T-helper 2 cell treated with Interferon-gamma antibody and Interleukin-4, amounts not matched to agents 5 μg/mL and 100 μg/mL, for 36 hours (primary cell): ENCODE measurements at regions not wholly inside any gene's neighbourhood (a gene's known extent, or its start where the extent isn't known, plus 50 kb on each side); places are given as distances from the start of the nearest gene placed in this dataset.

ENCODE experiments used
- DNase-seq: peaks from one replicate; pipeline ENCODE4 v3.0.0; 2021; ENCODE audit warnings: low spot score
- H3K27ac Mint-ChIP-seq: one replicate; pipeline ENCODE4 v1.8.0; 2021; ENCODE audit warnings: mild to moderate bottlenecking, mixed read lengths
- H3K27me3 Mint-ChIP-seq: one replicate; pipeline ENCODE4 v1.8.0; 2021; ENCODE audit warnings: low read depth, mixed read lengths
- H3K36me3 Mint-ChIP-seq: one replicate; pipeline ENCODE4 v1.8.0; 2021; ENCODE audit warnings: low read depth, mixed read lengths
- H3K4me1 Mint-ChIP-seq: one replicate; pipeline ENCODE4 v1.8.0; 2021; ENCODE audit warnings: low read depth, mixed read lengths
- H3K4me3 Mint-ChIP-seq: one replicate; pipeline ENCODE4 v1.8.0; 2022; ENCODE audit warnings: mild to moderate bottlenecking, moderate library complexity, mixed read lengths
- H3K9me3 Mint-ChIP-seq: one replicate; pipeline ENCODE4 v1.8.0; 2021; ENCODE audit warnings: mixed read lengths

DNA sequence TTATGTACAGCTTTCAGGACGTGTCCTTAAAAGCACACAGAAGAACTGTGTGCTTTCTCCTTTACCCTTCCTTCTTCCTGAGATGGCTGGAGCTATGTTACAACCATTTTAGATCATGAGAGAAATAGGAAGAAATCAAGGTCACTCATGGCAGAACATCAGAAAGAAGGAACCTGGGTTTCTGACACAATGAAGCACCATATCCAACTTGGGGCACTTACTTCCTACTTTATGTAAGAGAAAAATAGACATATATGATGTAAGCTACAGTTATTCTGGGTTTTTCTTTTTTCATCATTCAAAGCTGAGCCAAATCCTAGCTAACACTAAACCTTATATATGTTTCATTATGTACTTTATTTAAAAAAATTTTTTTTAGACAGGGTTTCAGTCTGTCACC, 79.5 kb downstream of the FAM161A start:
- Mint-ChIP-seq H3K27me3 (peaks cover 29% of the 10 kb centered on the region), H3K9me3 (no peaks in the 10 kb centered on the region), H3K4me3 (no peak overlapping the region), H3K4me1 (no peaks in the 10 kb centered on the region), H3K36me3 (no peaks in the 10 kb centered on the region), H3K27ac (no peak overlapping the region)
- no peak for DNase-seq

DNA sequence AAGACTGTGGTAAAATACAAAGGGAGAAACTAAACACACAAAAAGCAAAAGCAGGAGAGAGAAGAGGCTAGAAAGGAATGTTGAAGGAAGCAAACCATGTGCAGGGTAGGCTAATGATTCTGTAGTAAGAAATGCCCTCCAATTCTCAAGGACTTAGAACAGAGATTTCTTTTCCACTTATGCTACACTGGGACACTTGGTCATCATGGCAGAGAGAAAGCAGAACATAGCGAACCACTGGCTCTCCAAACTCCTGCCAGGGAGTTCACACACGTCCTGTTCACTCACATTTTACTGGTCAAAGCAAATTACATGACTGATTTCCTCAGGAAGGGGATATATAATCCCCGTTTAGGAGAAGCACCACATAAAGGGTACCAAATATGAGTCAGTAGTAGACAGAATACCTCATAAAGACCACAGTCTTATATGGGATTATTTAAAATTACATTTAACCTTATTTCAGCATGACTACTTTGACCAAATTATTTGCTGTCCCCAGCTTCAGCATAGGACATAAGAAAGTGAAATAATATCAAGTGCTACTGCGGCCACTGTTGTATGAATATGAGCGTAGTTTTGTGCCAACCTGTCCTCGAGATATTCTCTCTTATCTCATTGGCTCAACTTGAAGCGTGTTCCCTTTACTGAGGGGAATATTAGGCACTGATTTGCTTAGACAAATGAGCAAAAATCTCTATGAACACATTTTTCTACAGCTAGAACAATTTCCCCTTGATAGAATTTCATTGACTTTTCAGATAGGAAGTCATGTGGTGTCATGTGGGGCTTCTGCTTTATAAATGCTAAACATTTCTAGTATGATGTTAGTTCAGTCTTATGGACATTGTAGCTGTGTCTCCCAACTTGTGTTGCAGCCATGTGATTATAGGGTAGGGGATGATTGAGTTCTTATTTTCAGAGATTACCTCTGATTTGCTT, 81.7 kb downstream of the FAM161A start:
- Mint-ChIP-seq H3K27me3 (peaks cover 21% of the 10 kb centered on the region), H3K36me3 (no peaks in the 10 kb centered on the region), H3K4me1 (no peaks in the 10 kb centered on the region), H3K9me3 (no peaks in the 10 kb centered on the region), H3K4me3 (no peak overlapping the region), H3K27ac (no peak overlapping the region)
- no peak for DNase-seq

DNA sequence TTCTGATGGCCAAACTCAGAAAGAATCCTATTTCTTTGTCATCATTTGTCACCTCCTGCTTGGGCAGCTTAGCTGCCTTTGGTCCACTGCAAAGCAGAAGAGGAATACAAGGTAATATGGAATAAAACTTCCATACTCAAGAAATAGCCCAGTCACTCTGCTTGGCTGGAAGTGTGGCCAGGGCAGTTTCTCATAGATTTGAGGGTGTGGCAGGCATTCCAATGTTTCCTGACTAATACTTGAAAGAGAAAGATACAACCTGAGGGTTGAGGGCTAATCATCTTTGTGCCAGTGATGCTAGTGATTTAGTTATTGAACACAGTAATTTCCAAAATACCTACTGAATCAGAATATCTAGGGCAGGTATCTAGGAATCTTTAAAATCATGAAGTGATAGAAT, 83.1 kb downstream of the FAM161A start:
- H3K4me3 Mint-ChIP-seq: no peak overlapping the region
- DNase-seq: no peak
- no peaks in the 10 kb centered on the region for H3K9me3 Mint-ChIP-seq
- no peaks in the 10 kb centered on the region for H3K4me1 Mint-ChIP-seq
- H3K36me3 Mint-ChIP-seq: no peaks in the 10 kb centered on the region
- H3K27me3 Mint-ChIP-seq: peaks cover 11% of the 10 kb centered on the region
- H3K27ac Mint-ChIP-seq: no peak overlapping the region

DNA sequence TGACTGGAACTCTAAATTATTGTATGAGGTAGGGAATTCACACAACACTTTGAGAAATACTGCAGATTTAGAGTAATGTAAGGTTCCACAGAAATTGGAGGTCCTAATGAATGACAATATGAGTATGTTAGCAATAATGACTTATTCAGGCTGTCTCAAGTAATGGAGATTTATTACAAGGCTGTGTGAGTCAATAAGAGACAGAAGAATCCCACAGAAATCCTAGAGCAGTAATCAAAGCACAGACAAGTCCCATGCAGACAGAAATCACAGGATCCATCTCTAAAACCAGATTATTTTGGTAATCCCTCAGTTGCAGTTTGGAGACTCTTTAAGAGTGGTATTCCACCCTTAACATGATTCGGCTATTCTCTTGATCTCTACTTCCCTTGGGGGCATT, 83.6 kb downstream of the FAM161A start:
- no peak overlapping the region for H3K4me3 Mint-ChIP-seq
- DNase-seq: no peak
- no peak overlapping the region for H3K27ac Mint-ChIP-seq
- peaks cover 11% of the 10 kb centered on the region for H3K27me3 Mint-ChIP-seq
- no peaks in the 10 kb centered on the region for H3K4me1 Mint-ChIP-seq
- no peaks in the 10 kb centered on the region for H3K36me3 Mint-ChIP-seq
- H3K9me3 Mint-ChIP-seq: no peaks in the 10 kb centered on the region

DNA sequence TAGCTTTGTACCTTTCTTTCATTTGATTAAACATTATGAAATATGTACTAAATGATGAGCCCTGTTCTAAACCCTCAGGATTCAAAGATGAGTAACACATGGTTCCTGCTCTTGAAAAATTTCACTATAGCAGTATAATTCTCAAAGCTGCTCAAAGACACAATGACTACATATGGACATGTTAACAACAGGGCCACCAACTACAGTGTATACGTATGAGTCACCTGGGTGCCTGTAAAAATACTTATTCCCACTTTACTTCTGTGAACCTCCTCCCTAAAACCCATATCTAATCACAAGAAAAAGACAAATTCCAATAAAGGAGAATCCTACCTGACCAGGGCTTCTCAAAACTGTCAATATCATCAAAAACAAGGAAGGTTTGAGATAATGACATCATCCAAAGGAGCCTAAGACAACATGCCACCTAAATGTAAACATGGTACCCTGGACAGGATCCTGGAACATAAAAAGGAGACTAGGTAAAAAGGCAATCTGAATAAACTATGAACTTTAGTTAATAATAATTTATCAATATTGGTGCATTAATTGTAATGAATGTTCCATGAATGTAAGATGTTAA, 84.7 kb downstream of the FAM161A start:
- Mint-ChIP-seq H3K27ac (no peak overlapping the region), H3K27me3 (peaks cover 11% of the 10 kb centered on the region), H3K4me3 (no peak overlapping the region), H3K4me1 (peaks cover 4% of the 10 kb centered on the region), H3K36me3 (peaks cover 4% of the 10 kb centered on the region), H3K9me3 (no peaks in the 10 kb centered on the region)
- no peak for DNase-seq

DNA sequence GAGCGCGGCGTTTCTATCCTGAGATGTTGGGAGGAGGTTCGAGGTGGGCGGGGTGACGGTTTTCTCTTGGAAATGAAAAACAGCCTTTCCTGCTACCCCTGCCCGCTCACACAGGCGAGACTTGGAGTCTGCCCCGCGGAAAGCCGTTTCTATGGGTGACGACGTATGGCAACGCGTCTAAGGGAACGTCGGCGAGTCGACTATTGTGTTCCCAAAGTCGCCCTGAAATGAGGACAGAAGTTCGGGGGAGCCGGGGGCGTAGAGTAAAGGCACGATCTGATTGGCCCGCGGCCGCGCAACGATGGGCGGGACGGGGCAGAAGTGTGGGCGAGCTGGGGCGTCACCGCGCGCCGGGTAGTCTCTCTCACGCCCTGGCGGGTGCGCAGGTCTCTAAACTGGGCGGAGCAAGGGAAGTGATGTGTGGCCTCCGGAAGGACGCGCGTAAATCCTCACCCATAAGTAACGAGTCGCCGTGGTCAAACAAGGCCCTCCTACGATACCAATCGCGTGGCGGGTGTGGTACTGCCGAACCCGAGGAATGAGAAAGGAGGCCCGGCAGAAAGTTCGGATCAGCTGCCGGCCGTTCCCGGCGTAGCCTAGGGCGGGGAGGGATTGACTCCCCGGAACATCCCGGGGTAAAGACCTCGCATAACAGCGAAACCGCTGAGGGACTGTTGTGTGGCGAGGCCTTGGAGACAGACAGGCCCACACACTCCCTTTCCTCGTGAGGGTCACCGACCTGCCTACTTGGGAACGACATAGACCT, 89.6 kb downstream of the FAM161A start:
- no peaks in the 10 kb centered on the region for H3K9me3 Mint-ChIP-seq
- peak; percentile 99 for DNase-seq
- peak overlapping the region; percentile 94 for H3K4me3 Mint-ChIP-seq
- H3K27ac Mint-ChIP-seq: peak overlapping the region; percentile 94
- peaks cover 6% of the 10 kb centered on the region for H3K36me3 Mint-ChIP-seq
- no peaks in the 10 kb centered on the region for H3K27me3 Mint-ChIP-seq
- H3K4me1 Mint-ChIP-seq: peaks cover 8% of the 10 kb centered on the region

DNA sequence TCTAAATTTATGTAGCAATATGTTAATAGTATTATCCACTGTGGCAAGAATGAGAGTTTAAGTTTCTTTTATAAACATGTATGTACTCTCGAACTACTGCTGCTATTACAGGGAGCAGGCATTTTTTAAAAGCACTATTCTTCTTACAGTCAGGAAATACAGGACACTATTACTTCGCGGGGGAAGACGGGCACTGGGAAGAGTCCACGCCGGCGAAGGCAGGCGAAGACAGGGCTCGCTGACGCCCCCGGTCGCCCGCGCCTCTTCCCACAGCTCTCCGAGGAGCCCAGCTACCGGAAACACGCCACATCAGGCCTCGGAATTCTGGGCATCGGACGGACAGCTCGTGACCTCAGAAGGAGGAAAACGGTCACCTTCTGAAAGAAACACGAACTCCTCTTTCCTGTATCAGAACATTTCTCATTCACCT, 90.2 kb downstream of the FAM161A start:
- Mint-ChIP-seq H3K27ac (peak overlapping the region; percentile 94), H3K9me3 (no peaks in the 10 kb centered on the region), H3K36me3 (peaks cover 6% of the 10 kb centered on the region), H3K4me3 (peak overlapping the region; percentile 94), H3K27me3 (no peaks in the 10 kb centered on the region), H3K4me1 (peaks cover 8% of the 10 kb centered on the region)
- DNase-seq: no peak

DNA sequence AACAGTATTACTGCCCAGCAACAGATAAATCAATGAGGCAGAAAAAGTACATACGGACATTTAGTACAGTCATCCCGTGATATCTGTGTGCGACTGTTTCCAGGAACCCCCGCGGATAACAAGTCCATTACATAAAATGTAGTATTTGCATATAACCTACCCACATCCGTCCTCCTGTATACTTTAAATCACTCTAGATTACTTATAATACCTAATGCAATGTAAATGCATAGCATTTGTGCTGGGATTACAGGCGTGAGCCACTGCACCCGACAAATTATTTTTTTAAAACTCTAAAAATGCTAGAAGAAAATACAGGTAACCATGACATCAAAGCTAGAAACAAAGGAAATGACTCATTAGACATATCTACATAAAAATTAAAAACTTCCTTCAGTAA, 91.6 kb downstream of the FAM161A start:
- no peaks in the 10 kb centered on the region for H3K27me3 Mint-ChIP-seq
- H3K9me3 Mint-ChIP-seq: no peaks in the 10 kb centered on the region
- peaks cover 6% of the 10 kb centered on the region for H3K36me3 Mint-ChIP-seq
- no peak for DNase-seq
- no peak overlapping the region for H3K27ac Mint-ChIP-seq
- no peak overlapping the region for H3K4me3 Mint-ChIP-seq
- H3K4me1 Mint-ChIP-seq: peaks cover 8% of the 10 kb centered on the region

DNA sequence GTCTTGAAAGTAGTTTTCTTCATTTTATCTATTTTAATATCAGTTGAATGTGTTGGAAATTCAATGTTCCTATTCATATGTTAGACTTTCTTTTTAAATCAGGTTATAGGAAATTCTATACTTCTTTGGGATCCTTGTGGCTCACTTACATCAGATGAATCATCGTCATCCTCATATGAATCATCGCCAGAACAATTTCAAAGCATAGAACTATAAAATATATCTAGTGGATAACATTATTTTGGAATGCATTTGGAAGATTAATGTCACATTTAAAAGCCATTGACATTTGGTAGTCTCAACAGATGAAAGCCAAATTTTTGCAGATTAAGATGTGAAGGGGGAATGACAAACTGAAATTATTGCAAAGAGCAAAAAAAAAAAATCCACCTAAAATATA, 94.1 kb downstream of the FAM161A start:
- peaks cover 6% of the 10 kb centered on the region for H3K36me3 Mint-ChIP-seq
- DNase-seq: no peak
- no peaks in the 10 kb centered on the region for H3K9me3 Mint-ChIP-seq
- H3K27me3 Mint-ChIP-seq: no peaks in the 10 kb centered on the region
- peaks cover 8% of the 10 kb centered on the region for H3K4me1 Mint-ChIP-seq
- H3K27ac Mint-ChIP-seq: no peak overlapping the region
- H3K4me3 Mint-ChIP-seq: no peak overlapping the region

DNA sequence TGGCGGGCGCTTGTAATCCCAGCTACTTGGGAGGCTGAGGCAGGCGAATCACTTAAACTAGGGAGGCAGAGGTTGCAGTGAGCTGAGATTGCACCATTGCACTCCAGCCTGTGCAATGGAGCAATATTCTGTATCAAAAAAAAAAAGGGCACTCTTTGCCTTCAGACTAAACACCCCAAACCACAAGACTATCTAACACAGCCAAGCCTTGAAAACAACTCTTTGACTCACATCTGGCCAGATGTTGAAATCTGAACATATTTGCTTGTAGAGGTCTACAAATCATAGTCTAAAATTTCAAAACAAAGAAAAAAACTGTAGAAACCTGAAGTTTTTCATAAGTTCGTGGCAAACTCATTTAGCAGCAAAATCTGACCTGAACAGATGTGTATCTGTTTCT, 94.9 kb downstream of the FAM161A start:
- Mint-ChIP-seq H3K27me3 (no peaks in the 10 kb centered on the region), H3K36me3 (peaks cover under 1% of the 10 kb centered on the region), H3K9me3 (no peaks in the 10 kb centered on the region), H3K4me1 (peaks cover 4% of the 10 kb centered on the region), H3K27ac (no peak overlapping the region), H3K4me3 (no peak overlapping the region)
- DNase-seq: no peak

DNA sequence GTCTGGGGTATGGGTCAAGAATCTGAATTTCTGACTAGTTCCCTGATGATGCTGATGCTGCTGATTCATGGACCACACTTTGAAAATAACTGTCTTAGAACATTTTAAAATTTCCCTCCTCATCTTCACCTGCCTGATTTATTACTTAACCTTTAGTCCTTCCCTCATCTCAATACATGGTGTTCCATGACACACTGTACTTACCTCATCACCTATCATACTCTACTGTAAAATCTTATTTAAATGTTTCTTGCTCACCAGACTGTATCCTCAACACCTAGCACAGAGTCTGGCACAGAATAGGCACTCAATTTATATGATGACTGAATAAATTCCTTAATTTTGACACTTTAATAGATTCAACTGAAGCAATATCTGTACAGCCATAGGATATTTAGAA, 95.7 kb downstream of the FAM161A start:
- H3K4me3 Mint-ChIP-seq: no peak overlapping the region
- no peak overlapping the region for H3K27ac Mint-ChIP-seq
- H3K36me3 Mint-ChIP-seq: no peaks in the 10 kb centered on the region
- no peak for DNase-seq
- H3K9me3 Mint-ChIP-seq: peaks cover 5% of the 10 kb centered on the region
- peaks cover 8% of the 10 kb centered on the region for H3K4me1 Mint-ChIP-seq
- no peaks in the 10 kb centered on the region for H3K27me3 Mint-ChIP-seq

DNA sequence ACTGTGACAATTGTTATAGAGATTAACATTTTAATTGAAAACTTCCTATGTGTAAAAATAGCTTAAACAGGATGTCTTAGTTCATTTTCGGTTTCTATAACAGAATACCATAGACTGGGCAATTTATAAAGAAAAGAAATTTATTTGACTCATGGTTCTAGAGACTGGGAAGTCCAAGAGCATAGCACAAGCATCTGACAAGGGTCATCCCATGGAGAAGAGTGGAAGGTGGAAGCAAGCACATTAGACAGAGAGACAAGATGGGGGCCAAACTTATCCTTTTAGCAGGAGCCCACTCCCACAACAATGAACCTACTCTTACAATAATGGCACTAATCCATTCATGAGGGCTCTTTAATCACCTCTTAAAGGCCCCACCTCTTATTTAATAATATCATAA, 100.3 kb downstream of the FAM161A start:
- Mint-ChIP-seq H3K27me3 (no peaks in the 10 kb centered on the region), H3K9me3 (peaks cover 6% of the 10 kb centered on the region), H3K36me3 (no peaks in the 10 kb centered on the region), H3K4me1 (peaks cover 3% of the 10 kb centered on the region), H3K4me3 (no peak overlapping the region), H3K27ac (no peak overlapping the region)
- no peak for DNase-seq

DNA sequence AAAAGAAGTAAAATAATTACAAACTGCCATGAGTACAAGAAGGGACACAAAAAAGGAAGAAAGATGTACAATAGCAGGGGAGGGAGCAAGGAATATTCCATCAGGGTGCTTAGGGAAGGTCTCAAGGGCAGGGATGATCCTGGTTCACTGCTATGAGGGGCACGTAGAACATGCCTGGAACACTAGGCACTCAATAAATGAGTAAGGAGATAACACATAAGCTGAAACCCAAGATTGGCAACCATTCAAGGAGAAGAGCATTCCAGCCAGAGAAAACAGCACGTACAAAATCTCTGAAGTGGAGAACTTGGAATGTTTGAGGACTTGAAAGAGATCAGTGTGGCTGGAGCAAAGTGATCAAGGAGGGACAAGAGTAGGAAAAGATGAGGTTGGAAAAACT, 103.2 kb downstream of the FAM161A start:
- Mint-ChIP-seq H3K4me1 (peaks cover 3% of the 10 kb centered on the region), H3K27ac (no peak overlapping the region), H3K4me3 (no peak overlapping the region), H3K27me3 (no peaks in the 10 kb centered on the region), H3K9me3 (peaks cover 6% of the 10 kb centered on the region), H3K36me3 (no peaks in the 10 kb centered on the region)
- DNase-seq: no peak

DNA sequence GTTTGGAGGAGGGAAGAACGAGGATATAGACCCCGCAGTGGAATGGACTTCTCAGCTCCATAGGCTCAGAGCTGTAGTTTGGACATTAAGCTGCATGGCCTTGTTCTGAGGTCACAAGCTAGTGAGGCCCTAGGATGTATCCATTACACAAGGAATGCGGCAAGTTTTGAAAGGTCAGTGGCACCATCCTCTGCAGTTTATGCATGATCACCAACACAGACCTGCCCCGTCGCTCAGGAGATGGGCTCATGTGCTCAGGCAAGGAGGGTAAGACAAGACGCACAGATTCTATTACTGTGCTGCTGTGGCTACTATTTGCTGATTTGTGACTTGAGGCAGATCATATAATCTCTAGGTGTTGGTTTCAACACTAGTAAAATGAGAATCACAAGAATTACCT, 110.9 kb downstream of the FAM161A start:
- Mint-ChIP-seq H3K36me3 (no peaks in the 10 kb centered on the region), H3K4me1 (no peaks in the 10 kb centered on the region), H3K4me3 (no peak overlapping the region), H3K9me3 (no peaks in the 10 kb centered on the region), H3K27me3 (no peaks in the 10 kb centered on the region), H3K27ac (no peak overlapping the region)
- DNase-seq: no peak
